MM.1S (cell line): ENCODE measurements at regions not wholly inside any gene's neighbourhood (a gene's known extent, or its start where the extent isn't known, plus 50 kb on each side); places are given as distances from the start of the nearest gene placed in this dataset.

Experiments used
- DNase-seq: peaks from one replicate; pipeline ENCODE4 v3.0.0-alpha.2; 2015
- H2AFZ ChIP-seq: fragments of 300-600 bp; sonication (generic); 2 replicates; pipeline ENCODE4 v1.6.0; 2016; ENCODE audit warnings: antibody characterized with exemption, low read length
- H3F3A ChIP-seq: fragments of 300-600 bp; sonication (generic); 2 replicates; pipeline ENCODE4 v1.6.1; 2016; ENCODE audit warnings: mild to moderate bottlenecking, antibody characterized with exemption, low read length, moderate library complexity, mixed read lengths; ENCODE audit not compliant: insufficient read depth
- H3K27ac ChIP-seq: fragments of 300-600 bp; sonication (generic); 2 replicates; pipeline ENCODE4 v1.5.1; 2016; ENCODE audit warnings: mild to moderate bottlenecking, low read length
- H3K27me3 ChIP-seq: fragments of 300-600 bp; sonication (generic); replicated peaks from 2 replicates; pipeline ENCODE4 v1.6.0; 2016; ENCODE audit warnings: low read length; ENCODE audit not compliant: insufficient read depth
- H3K36me3 ChIP-seq: fragments of 300-600 bp; sonication (generic); replicated peaks from 2 replicates; pipeline ENCODE4 v1.6.1; 2016; ENCODE audit warnings: mild to moderate bottlenecking, low read length, mixed read lengths; ENCODE audit not compliant: insufficient read depth
- H3K4me1 ChIP-seq: fragments of 300-600 bp; sonication (generic); 2 replicates; pipeline ENCODE4 v1.6.1; 2016; ENCODE audit warnings: low read length, mixed read lengths
- H3K4me2 ChIP-seq: fragments of 300-600 bp; sonication (generic); 2 replicates; pipeline ENCODE4 v1.6.0; 2016; ENCODE audit warnings: low read depth, low read length
- H3K4me3 ChIP-seq: fragments of 300-600 bp; sonication (generic); 2 replicates; pipeline ENCODE4 v1.5.1; 2016; ENCODE audit warnings: low read length, mixed read lengths
- H3K79me2 ChIP-seq: fragments of 300-600 bp; sonication (generic); 2 replicates; pipeline ENCODE4 v1.6.1; 2016; ENCODE audit warnings: mixed run types, low read length, mixed read lengths
- H3K9ac ChIP-seq: fragments of 300-600 bp; sonication (generic); 2 replicates; pipeline ENCODE4 v1.6.1; 2016; ENCODE audit warnings: low read length, mixed read lengths
- H3K9me2 ChIP-seq: fragments of 300-600 bp; sonication (generic); replicated peaks from 2 replicates; pipeline ENCODE4 v1.6.1; 2016; ENCODE audit warnings: mild to moderate bottlenecking, low read length, mixed read lengths; ENCODE audit not compliant: insufficient read depth
- H3K9me3 ChIP-seq: fragments of 300-600 bp; sonication (generic); replicated peaks from 2 replicates; pipeline ENCODE4 v1.6.1; 2016; ENCODE audit warnings: mild to moderate bottlenecking, low read length, mixed read lengths; ENCODE audit not compliant: insufficient read depth
- H4K20me1 ChIP-seq: fragments of 300-600 bp; sonication (generic); 2 replicates; pipeline ENCODE4 v1.6.1; 2016; ENCODE audit warnings: mild to moderate bottlenecking, low read length, moderate library complexity, mixed read lengths; ENCODE audit not compliant: insufficient read depth
- EZH2 ChIP-seq: fragments of 300-600 bp; sonication (generic); optimal IDR thresholded peaks from 2 replicates; pipeline ENCODE3; 2017; ENCODE audit warnings: low read depth, mild to moderate bottlenecking, antibody characterized with exemption, low read length, mixed read lengths
- EZH2phosphoT487 ChIP-seq: fragments of 300-600 bp; sonication (generic); IDR thresholded peaks from 2 replicates; pipeline ENCODE4 v1.6.1; 2018; ENCODE audit warnings: antibody characterized with exemption, low read length
- TF ChIP-seq, protein P1 (sequence below): fragments of 300-600 bp; sonication (generic); IDR thresholded peaks from 2 replicates; pipeline ENCODE4 v1.5.1; 2016; ENCODE audit warnings: antibody characterized with exemption, low read length, mixed read lengths

DNA sequence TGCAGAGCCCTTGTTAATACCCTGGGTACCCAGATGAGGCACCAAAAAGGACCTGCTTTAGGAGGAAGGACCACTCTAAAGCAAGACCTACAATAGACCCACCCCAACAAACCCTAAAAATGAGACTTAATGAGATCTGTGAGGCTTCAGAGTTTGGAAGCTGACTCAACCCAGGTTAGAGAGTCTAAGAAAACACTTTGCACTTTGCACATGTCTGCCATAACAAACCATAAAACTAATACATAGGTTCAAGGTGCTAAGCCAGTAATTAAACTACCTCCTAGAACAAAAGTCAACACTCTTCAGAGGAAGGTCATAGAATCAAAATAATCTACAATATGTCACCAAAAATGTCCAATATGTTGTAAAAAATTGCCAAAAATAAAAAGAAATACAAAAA lies 124.7 kb upstream of the C1orf21 start:
- no peak overlapping the region for H3K9ac ChIP-seq

DNA sequence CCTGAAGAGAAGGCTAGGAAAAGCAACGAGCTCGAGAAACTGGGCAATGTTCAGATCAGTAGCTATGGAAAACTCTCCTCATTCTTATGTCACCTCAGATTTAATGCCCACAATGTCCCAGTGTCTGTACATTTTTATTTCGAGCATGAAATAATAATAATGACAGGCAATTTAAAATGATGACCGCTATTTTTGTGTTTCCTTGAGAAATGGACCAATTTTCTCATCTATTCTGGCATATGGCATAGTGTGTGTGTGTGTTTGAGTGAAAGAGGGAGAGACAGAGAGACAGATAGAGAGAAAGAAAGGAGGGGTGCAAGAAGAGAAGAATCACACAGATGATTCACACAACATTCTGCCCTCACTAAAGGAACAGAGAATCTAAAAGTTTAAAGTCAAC lies 119.1 kb upstream of the C1orf21 start:
- no peaks in the 10 kb centered on the region for H3K27me3 ChIP-seq
- H3K36me3 ChIP-seq = no peaks in the 10 kb centered on the region
- H2AFZ ChIP-seq = no peak overlapping the region
- H3K4me2 ChIP-seq = no peak overlapping the region
- no peak overlapping the region for H3K27ac ChIP-seq
- no peaks in the 10 kb centered on the region for H3K4me1 ChIP-seq
- no peak overlapping the region for H3K9ac ChIP-seq
- H3K9me2 ChIP-seq = no peaks in the 10 kb centered on the region
- H3K79me2 ChIP-seq = no peaks in the 10 kb centered on the region
- DNase-seq = no peak
- H3K9me3 ChIP-seq = no peaks in the 10 kb centered on the region
- H3K4me3 ChIP-seq = no peak overlapping the region
- no peaks in the 10 kb centered on the region for H4K20me1 ChIP-seq
- no peaks in the 10 kb centered on the region for H3F3A ChIP-seq
- no peak for TF ChIP-seq EZH2
- TF ChIP-seq EZH2phosphoT487 = no peak
- TF ChIP-seq, protein P1, sequence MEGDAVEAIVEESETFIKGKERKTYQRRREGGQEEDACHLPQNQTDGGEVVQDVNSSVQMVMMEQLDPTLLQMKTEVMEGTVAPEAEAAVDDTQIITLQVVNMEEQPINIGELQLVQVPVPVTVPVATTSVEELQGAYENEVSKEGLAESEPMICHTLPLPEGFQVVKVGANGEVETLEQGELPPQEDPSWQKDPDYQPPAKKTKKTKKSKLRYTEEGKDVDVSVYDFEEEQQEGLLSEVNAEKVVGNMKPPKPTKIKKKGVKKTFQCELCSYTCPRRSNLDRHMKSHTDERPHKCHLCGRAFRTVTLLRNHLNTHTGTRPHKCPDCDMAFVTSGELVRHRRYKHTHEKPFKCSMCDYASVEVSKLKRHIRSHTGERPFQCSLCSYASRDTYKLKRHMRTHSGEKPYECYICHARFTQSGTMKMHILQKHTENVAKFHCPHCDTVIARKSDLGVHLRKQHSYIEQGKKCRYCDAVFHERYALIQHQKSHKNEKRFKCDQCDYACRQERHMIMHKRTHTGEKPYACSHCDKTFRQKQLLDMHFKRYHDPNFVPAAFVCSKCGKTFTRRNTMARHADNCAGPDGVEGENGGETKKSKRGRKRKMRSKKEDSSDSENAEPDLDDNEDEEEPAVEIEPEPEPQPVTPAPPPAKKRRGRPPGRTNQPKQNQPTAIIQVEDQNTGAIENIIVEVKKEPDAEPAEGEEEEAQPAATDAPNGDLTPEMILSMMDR = no peak

More for the DNA sequence above, 124.7 kb upstream of the C1orf21 start:
- no peaks in the 10 kb centered on the region for H3K9me2 ChIP-seq
- no peak overlapping the region for H3K4me2 ChIP-seq
- H3K27me3 ChIP-seq = no peaks in the 10 kb centered on the region
- no peak overlapping the region for H3K4me3 ChIP-seq
- H3K79me2 ChIP-seq = no peaks in the 10 kb centered on the region
- TF ChIP-seq EZH2phosphoT487 (no peak), EZH2 (no peak)
- TF ChIP-seq, protein P1 = no peak
- no peak overlapping the region for H3K27ac ChIP-seq
- H3K36me3 ChIP-seq = no peaks in the 10 kb centered on the region
- no peaks in the 10 kb centered on the region for H3K9me3 ChIP-seq
- no peaks in the 10 kb centered on the region for H4K20me1 ChIP-seq
- H2AFZ ChIP-seq = no peak overlapping the region
- DNase-seq = no peak
- no peaks in the 10 kb centered on the region for H3K4me1 ChIP-seq
- H3F3A ChIP-seq = no peaks in the 10 kb centered on the region

DNA sequence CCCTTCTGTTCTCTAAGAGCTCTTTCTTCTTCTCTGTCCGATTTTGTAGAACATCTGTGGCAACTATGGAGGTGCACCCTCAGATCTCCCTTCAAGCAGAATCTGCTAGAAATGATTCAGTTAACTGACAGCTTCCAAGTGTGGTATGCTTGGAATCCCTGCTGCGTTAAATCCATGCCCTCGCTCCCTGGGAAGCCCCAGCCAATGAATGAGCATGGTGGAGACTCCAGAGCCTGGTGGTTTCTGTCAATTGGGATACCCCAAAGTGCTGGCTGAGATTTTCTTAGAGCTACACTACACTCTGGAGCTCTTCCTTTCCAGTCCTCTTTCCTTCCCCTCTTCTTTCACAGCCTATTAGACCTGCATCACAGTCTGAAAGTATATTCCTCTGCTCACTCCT lies 116.3 kb upstream of the C1orf21 start:
- Histone ChIP-seq H3K27ac (no peak overlapping the region), H3K9me2 (no peaks in the 10 kb centered on the region), H3K27me3 (no peaks in the 10 kb centered on the region), H3F3A (no peaks in the 10 kb centered on the region), H3K4me3 (no peak overlapping the region), H3K4me1 (no peaks in the 10 kb centered on the region), H3K36me3 (no peaks in the 10 kb centered on the region), H3K79me2 (no peaks in the 10 kb centered on the region), H3K9me3 (no peaks in the 10 kb centered on the region), H4K20me1 (no peaks in the 10 kb centered on the region), H2AFZ (no peak overlapping the region), H3K4me2 (no peak overlapping the region), H3K9ac (no peak overlapping the region)
- no peak for DNase-seq
- TF ChIP-seq EZH2phosphoT487 = no peak
- TF ChIP-seq, protein P1 = no peak
- TF ChIP-seq EZH2 = no peak
